Spleen (tissue), 7 donors: ENCODE measurements at regions not wholly inside any gene's neighbourhood (a gene's known extent, or its start where the extent isn't known, plus 50 kb on each side); places are given as distances from the start of the nearest gene placed in this dataset.

Source experiments
- CTCF ChIP-seq, 11 experiments: fragments of 200-600 bp in 7 of 11; fragments of 450-650 bp in 4 of 11; sonication (generic) in 4 of 11; IDR thresholded peaks in 8 of 11; conservative IDR thresholded peaks in 3 of 11; 1 replicate in 7 of 11; 2 replicates in 4 of 11; pipeline versions ENCODE4 v1.4.0 to v1.8.0; 2016 to 2021; ENCODE audit warnings: antibody characterized with exemption in 11 of 11, inconsistent platforms in 4 of 11, mild to moderate bottlenecking in 1 of 11
- POLR2A ChIP-seq, 3 donors: fragments of 450-650 bp; IDR thresholded peaks; one replicate each; pipeline ENCODE4 v1.5.1; 2017; ENCODE audit warnings: antibody characterized with exemption in 3 of 3, mild to moderate bottlenecking in 1 of 3
- POLR2AphosphoS5 ChIP-seq, 3 donors: sonication (generic); formaldehyde crosslinking; IDR thresholded peaks; one replicate each; pipeline ENCODE4 v1.5.1; 2017; ENCODE audit warnings: antibody characterized with exemption in 3 of 3
- donor health status: DM: no; HTN: no; CAD: no; lungs with moderate emphysema.
- donor health status: DM: no; HTN: no; CAD: no.
- donor health status: DM: no; HTN: no; CAD: no.

GRCh38 chr1:68313735-68314134 is 81.4 kb upstream of the WLS start:
- no peak for TF ChIP-seq CTCF (IDR thresholded peaks at IDR 0.05 in 8 of 11, conservative IDR thresholded peaks at IDR 0.05 in 3 of 11)
- TF ChIP-seq POLR2AphosphoS5 (IDR thresholded peaks at IDR 0.05), result no peak
- TF ChIP-seq POLR2A (IDR thresholded peaks at IDR 0.05), result no peak
